Loucy (cell line): ENCODE measurements at regions not wholly inside any gene's neighbourhood (a gene's known extent, or its start where the extent isn't known, plus 50 kb on each side); places are given as distances from the start of the nearest gene placed in this dataset.
"Not testable (repeated sequence)": the region's sequence is repeated elsewhere in the genome, so short reads cannot be mapped to it uniquely, and the experiment has no call there.

Experiments used
- H2AFZ ChIP-seq: fragments of 200-600 bp; sonication (generic); 2 replicates; pipeline ENCODE4 v1.6.0; 2016; ENCODE audit warnings: antibody characterized with exemption, mild to moderate bottlenecking, low read length, moderate library complexity
- H3F3A ChIP-seq: fragments of 200-600 bp; 2 replicates; pipeline ENCODE4 v1.6.0; 2016; ENCODE audit warnings: antibody characterized with exemption, low read depth, mild to moderate bottlenecking
- H3K27me3 ChIP-seq: fragments of 200-600 bp; sonication (generic); 2 replicates; pipeline ENCODE4 v1.6.1; 2014; ENCODE audit warnings: low read length, mild to moderate bottlenecking; ENCODE audit not compliant: insufficient read depth, poor library complexity, severe bottlenecking
- H3K36me3 ChIP-seq: fragments of 200-600 bp; sonication (generic); 2 replicates; pipeline ENCODE4 v1.6.1; 2016; ENCODE audit warnings: low read length; ENCODE audit not compliant: insufficient read depth
- H3K4me1 ChIP-seq: fragments of 200-600 bp; sonication (generic); 2 replicates; pipeline ENCODE4 v1.5.1; 2014; ENCODE audit warnings: low read length, mild to moderate bottlenecking; ENCODE audit not compliant: insufficient read depth, poor library complexity, severe bottlenecking
- H3K4me2 ChIP-seq: fragments of 200-600 bp; sonication (generic); 2 replicates; pipeline ENCODE4 v1.6.0; 2014; ENCODE audit warnings: antibody characterized with exemption, low read length, low read depth, mild to moderate bottlenecking; ENCODE audit not compliant: poor library complexity, severe bottlenecking
- H3K4me3 ChIP-seq: fragments of 200-600 bp; sonication (generic); 2 replicates; pipeline ENCODE4 v1.5.1; 2014; ENCODE audit warnings: low read length, mild to moderate bottlenecking, mixed read lengths; ENCODE audit not compliant: poor library complexity, severe bottlenecking
- H3K79me2 ChIP-seq: fragments of 200-600 bp; sonication (generic); 2 replicates; pipeline ENCODE4 v1.6.1; 2014; ENCODE audit warnings: low read length; ENCODE audit not compliant: insufficient read depth
- H3K9ac ChIP-seq: fragments of 200-600 bp; sonication (generic); 2 replicates; pipeline ENCODE4 v1.6.0; 2014; ENCODE audit warnings: mild to moderate bottlenecking, low read depth, low read length, moderate library complexity; ENCODE audit not compliant: poor library complexity, severe bottlenecking
- H3K9me2 ChIP-seq: fragments of 200-600 bp; sonication (generic); replicated peaks from 2 replicates; pipeline ENCODE4 v1.6.1; 2016; ENCODE audit warnings: low read depth, low read length, mixed read lengths
- H3K9me3 ChIP-seq: fragments of 200-600 bp; sonication (generic); 2 replicates; pipeline ENCODE4 v1.6.1; 2014; ENCODE audit warnings: mild to moderate bottlenecking, antibody characterized with exemption, low read length, low read depth; ENCODE audit not compliant: insufficient read depth
- H4K20me1 ChIP-seq: fragments of 200-600 bp; sonication (generic); 2 replicates; pipeline ENCODE4 v1.6.0; 2014; ENCODE audit warnings: antibody characterized with exemption, low read length, mild to moderate bottlenecking; ENCODE audit not compliant: insufficient read depth, poor library complexity, severe bottlenecking
- CTCF ChIP-seq: fragments of 200-600 bp; sonication (generic); conservative IDR thresholded peaks from 2 replicates; pipeline ENCODE4 v1.5.1; 2014; ENCODE audit warnings: mild to moderate bottlenecking, antibody characterized with exemption, low read length
- EZH2phosphoT487 ChIP-seq: fragments of 200-600 bp; IDR thresholded peaks from 2 replicates; pipeline ENCODE4 v1.6.1; 2018; ENCODE audit warnings: antibody characterized with exemption, mild to moderate bottlenecking, moderate library complexity, borderline replicate concordance

DNA sequence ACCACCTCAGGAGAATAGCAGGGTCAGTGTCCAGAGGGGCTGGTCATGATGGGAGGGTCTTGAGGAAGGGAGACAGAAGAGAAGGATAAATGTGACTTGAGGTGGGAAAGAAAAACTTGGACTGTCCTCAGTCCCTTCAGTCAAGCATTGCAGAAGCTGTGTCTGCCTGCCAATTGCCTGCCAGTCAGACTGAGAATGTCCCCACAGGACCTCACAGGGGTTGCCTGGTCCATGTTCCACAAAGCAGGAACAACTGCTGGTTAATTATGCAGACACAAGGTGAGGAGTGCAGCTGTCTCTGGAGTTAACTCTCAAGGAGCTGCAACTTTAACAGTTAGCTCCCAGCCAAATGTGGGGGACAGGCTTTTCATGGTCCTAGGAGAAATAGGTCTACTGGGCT is 75.7 kb downstream of the TRIM43 start:
- H3K36me3 ChIP-seq, result no peaks in the 10 kb centered on the region
- no peak for TF ChIP-seq CTCF
- no peak for TF ChIP-seq EZH2phosphoT487
- H3K4me1 ChIP-seq, result peaks cover 32% of the 10 kb centered on the region

GRCh38 chr2:95668934-95669333 is 77.1 kb downstream of the TRIM43 start:
- Histone ChIP-seq H3K9ac (peak overlapping the region; percentile 57), H2AFZ (peak overlapping the region; percentile 78), H3K4me3 (peak overlapping the region; percentile 28), H3K4me1 (peaks cover 32% of the 10 kb centered on the region), H3K4me2 (peak overlapping the region; percentile 73)
- not testable (repeated sequence) for H3K79me2 ChIP-seq, H3K9me2 ChIP-seq, H3F3A ChIP-seq, H3K9me3 ChIP-seq, H3K27me3 ChIP-seq, H4K20me1 ChIP-seq, H3K36me3 ChIP-seq

More for the DNA sequence above, 75.7 kb downstream of the TRIM43 start:
- Histone ChIP-seq H3K27me3 (no peaks in the 10 kb centered on the region), H3K4me2 (no peak overlapping the region), H4K20me1 (no peaks in the 10 kb centered on the region), H2AFZ (no peak overlapping the region), H3K9ac (no peak overlapping the region), H3K9me2 (no peaks in the 10 kb centered on the region), H3K79me2 (no peaks in the 10 kb centered on the region), H3K9me3 (no peaks in the 10 kb centered on the region), H3K4me3 (no peak overlapping the region), H3F3A (peaks cover 9% of the 10 kb centered on the region; the same call in 1 of the 2 replicates)

GRCh38 chr2:95669441-95669991 is 77.7 kb downstream of the TRIM43 start:
- Histone ChIP-seq H3K4me1 (peaks cover 32% of the 10 kb centered on the region), H3K36me3 (no peaks in the 10 kb centered on the region), H2AFZ (peak overlapping the region; percentile 78), H3K27me3 (no peaks in the 10 kb centered on the region), H3K4me3 (peak overlapping the region; percentile 28), H3K9me3 (no peaks in the 10 kb centered on the region), H3K4me2 (peak overlapping the region; percentile 73), H3F3A (peaks cover 9% of the 10 kb centered on the region; the same call in 1 of the 2 replicates), H3K79me2 (no peaks in the 10 kb centered on the region), H3K9ac (peak overlapping the region; percentile 57), H3K9me2 (no peaks in the 10 kb centered on the region), H4K20me1 (no peaks in the 10 kb centered on the region)
- TF ChIP-seq EZH2phosphoT487 (no peak), CTCF (no peak)

- TF ChIP-seq CTCF (no peak), EZH2phosphoT487 (no peak)
- no peaks in the 10 kb centered on the region for H3K9me2 ChIP-seq
- H3K4me1 ChIP-seq, result peaks cover 32% of the 10 kb centered on the region
- H2AFZ ChIP-seq, result no peak overlapping the region
- no peak overlapping the region for H3K4me3 ChIP-seq
- peak overlapping the region; percentile 57 for H3K9ac ChIP-seq
- H3K27me3 ChIP-seq, result no peaks in the 10 kb centered on the region
- H3K4me2 ChIP-seq, result peak overlapping the region; percentile 73
- H3K9me3 ChIP-seq, result no peaks in the 10 kb centered on the region
- H3K79me2 ChIP-seq, result no peaks in the 10 kb centered on the region
- H3F3A ChIP-seq, result peaks cover 9% of the 10 kb centered on the region; the same call in 1 of the 2 replicates
- H3K36me3 ChIP-seq, result no peaks in the 10 kb centered on the region
- H4K20me1 ChIP-seq, result no peaks in the 10 kb centered on the region
These were observed 78.4 kb downstream of the TRIM43 start for GRCh38 chr2:95670167-95670566.
